Loucy (cell line): ENCODE measurements at regions not wholly inside any gene's neighbourhood (a gene's known extent, or its start where the extent isn't known, plus 50 kb on each side); places are given as distances from the start of the nearest gene placed in this dataset.

Source experiments
- H2AFZ ChIP-seq: fragments of 200-600 bp; sonication (generic); 2 replicates; pipeline ENCODE4 v1.6.0; 2016; ENCODE audit warnings: antibody characterized with exemption, mild to moderate bottlenecking, low read length, moderate library complexity
- H3F3A ChIP-seq: fragments of 200-600 bp; 2 replicates; pipeline ENCODE4 v1.6.0; 2016; ENCODE audit warnings: antibody characterized with exemption, low read depth, mild to moderate bottlenecking
- H3K27me3 ChIP-seq: fragments of 200-600 bp; sonication (generic); 2 replicates; pipeline ENCODE4 v1.6.1; 2014; ENCODE audit warnings: low read length, mild to moderate bottlenecking; ENCODE audit not compliant: insufficient read depth, poor library complexity, severe bottlenecking
- H3K36me3 ChIP-seq: fragments of 200-600 bp; sonication (generic); 2 replicates; pipeline ENCODE4 v1.6.1; 2016; ENCODE audit warnings: low read length; ENCODE audit not compliant: insufficient read depth
- H3K4me1 ChIP-seq: fragments of 200-600 bp; sonication (generic); 2 replicates; pipeline ENCODE4 v1.5.1; 2014; ENCODE audit warnings: low read length, mild to moderate bottlenecking; ENCODE audit not compliant: insufficient read depth, poor library complexity, severe bottlenecking
- H3K4me2 ChIP-seq: fragments of 200-600 bp; sonication (generic); 2 replicates; pipeline ENCODE4 v1.6.0; 2014; ENCODE audit warnings: antibody characterized with exemption, low read length, low read depth, mild to moderate bottlenecking; ENCODE audit not compliant: poor library complexity, severe bottlenecking
- H3K4me3 ChIP-seq: fragments of 200-600 bp; sonication (generic); 2 replicates; pipeline ENCODE4 v1.5.1; 2014; ENCODE audit warnings: low read length, mild to moderate bottlenecking, mixed read lengths; ENCODE audit not compliant: poor library complexity, severe bottlenecking
- H3K79me2 ChIP-seq: fragments of 200-600 bp; sonication (generic); 2 replicates; pipeline ENCODE4 v1.6.1; 2014; ENCODE audit warnings: low read length; ENCODE audit not compliant: insufficient read depth
- H3K9ac ChIP-seq: fragments of 200-600 bp; sonication (generic); 2 replicates; pipeline ENCODE4 v1.6.0; 2014; ENCODE audit warnings: mild to moderate bottlenecking, low read depth, low read length, moderate library complexity; ENCODE audit not compliant: poor library complexity, severe bottlenecking
- H3K9me2 ChIP-seq: fragments of 200-600 bp; sonication (generic); replicated peaks from 2 replicates; pipeline ENCODE4 v1.6.1; 2016; ENCODE audit warnings: low read depth, low read length, mixed read lengths
- H3K9me3 ChIP-seq: fragments of 200-600 bp; sonication (generic); 2 replicates; pipeline ENCODE4 v1.6.1; 2014; ENCODE audit warnings: mild to moderate bottlenecking, antibody characterized with exemption, low read length, low read depth; ENCODE audit not compliant: insufficient read depth
- H4K20me1 ChIP-seq: fragments of 200-600 bp; sonication (generic); 2 replicates; pipeline ENCODE4 v1.6.0; 2014; ENCODE audit warnings: antibody characterized with exemption, low read length, mild to moderate bottlenecking; ENCODE audit not compliant: insufficient read depth, poor library complexity, severe bottlenecking
- CTCF ChIP-seq: fragments of 200-600 bp; sonication (generic); conservative IDR thresholded peaks from 2 replicates; pipeline ENCODE4 v1.5.1; 2014; ENCODE audit warnings: mild to moderate bottlenecking, antibody characterized with exemption, low read length
- EZH2phosphoT487 ChIP-seq: fragments of 200-600 bp; IDR thresholded peaks from 2 replicates; pipeline ENCODE4 v1.6.1; 2018; ENCODE audit warnings: antibody characterized with exemption, mild to moderate bottlenecking, moderate library complexity, borderline replicate concordance

GRCh38 chr1:201712387-201713085 lies 116.4 kb upstream of the IPO9 start:
- Histone ChIP-seq H3F3A (no peaks in the 10 kb centered on the region), H3K27me3 (no peaks in the 10 kb centered on the region), H3K4me1 (peaks cover 15% of the 10 kb centered on the region), H4K20me1 (no peaks in the 10 kb centered on the region), H3K9me2 (no peaks in the 10 kb centered on the region), H3K9ac (no peak overlapping the region), H3K4me3 (no peak overlapping the region), H3K79me2 (no peaks in the 10 kb centered on the region), H3K4me2 (no peak overlapping the region), H3K36me3 (no peaks in the 10 kb centered on the region), H3K9me3 (no peaks in the 10 kb centered on the region), H2AFZ (peak overlapping the region; percentile 85)
- TF ChIP-seq EZH2phosphoT487 (no peak), CTCF (no peak)

GRCh38 chr1:201713086-201713810 lies 115.7 kb upstream of the IPO9 start:
- Histone ChIP-seq H3K4me2 (no peak overlapping the region), H3K79me2 (no peaks in the 10 kb centered on the region), H3F3A (no peaks in the 10 kb centered on the region), H3K4me3 (no peak overlapping the region), H3K9me3 (no peaks in the 10 kb centered on the region), H3K27me3 (no peaks in the 10 kb centered on the region), H3K9ac (no peak overlapping the region), H2AFZ (peak overlapping the region; percentile 85), H3K36me3 (no peaks in the 10 kb centered on the region), H3K9me2 (no peaks in the 10 kb centered on the region), H3K4me1 (peaks cover 10% of the 10 kb centered on the region), H4K20me1 (no peaks in the 10 kb centered on the region)
- TF ChIP-seq CTCF (no peak), EZH2phosphoT487 (no peak)

GRCh38 chr1:201714542-201715329 lies 114.2 kb upstream of the IPO9 start:
- TF ChIP-seq CTCF, result no peak
- no peak for TF ChIP-seq EZH2phosphoT487
- Histone ChIP-seq H3K4me2 (no peak overlapping the region), H3K4me1 (peaks cover 9% of the 10 kb centered on the region), H3K27me3 (no peaks in the 10 kb centered on the region), H3K9ac (no peak overlapping the region), H3F3A (no peaks in the 10 kb centered on the region), H3K79me2 (no peaks in the 10 kb centered on the region), H3K9me3 (no peaks in the 10 kb centered on the region), H3K36me3 (no peaks in the 10 kb centered on the region), H2AFZ (no peak overlapping the region), H3K4me3 (no peak overlapping the region), H4K20me1 (no peaks in the 10 kb centered on the region), H3K9me2 (no peaks in the 10 kb centered on the region)
